Activated T-cell treated with anti-CD3 and anti-CD28 coated beads for 1 hour (primary cell): ENCODE measurements at regions not wholly inside any gene's neighbourhood (a gene's known extent, or its start where the extent isn't known, plus 50 kb on each side); places are given as distances from the start of the nearest gene placed in this dataset.
"Not testable (repeated sequence)": the region's sequence is repeated elsewhere in the genome, so short reads cannot be mapped to it uniquely, and the experiment has no call there.

ENCODE experiments used
- DNase-seq: peaks from one replicate; pipeline ENCODE4 v3.0.0-alpha.2; 2020; ENCODE audit warnings: low read depth

DNA sequence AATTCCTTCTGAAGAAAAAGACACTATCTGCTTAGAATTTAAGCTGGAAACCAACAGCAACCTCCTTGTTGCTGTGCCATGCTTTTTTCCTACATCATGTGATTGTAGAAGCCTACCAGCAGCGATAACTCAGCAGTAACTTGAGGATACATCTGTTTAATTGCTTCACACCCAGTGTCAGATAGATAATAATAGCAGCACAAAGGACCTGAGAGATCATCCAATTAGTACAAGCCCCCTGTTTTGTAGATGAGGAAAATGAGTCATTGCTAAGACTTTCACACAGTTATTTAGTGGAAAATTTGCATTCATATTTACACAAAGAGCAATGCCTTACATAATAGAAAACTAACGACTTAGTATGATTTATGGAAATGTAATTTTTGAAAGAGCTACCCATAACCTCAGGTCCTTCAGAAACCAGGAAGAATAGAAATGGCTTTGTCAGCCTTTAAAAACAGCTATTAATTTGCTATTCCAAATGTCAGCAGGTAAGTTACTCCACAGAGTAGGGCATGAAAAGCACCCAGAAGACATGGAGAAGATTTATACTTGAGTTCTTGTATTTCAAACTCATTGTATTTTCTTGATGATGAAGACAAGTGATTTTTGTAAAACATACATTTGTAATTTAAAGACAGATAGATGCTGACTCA lies 93.7 kb upstream of the SGCG start:
- DNase-seq = no peak

DNA sequence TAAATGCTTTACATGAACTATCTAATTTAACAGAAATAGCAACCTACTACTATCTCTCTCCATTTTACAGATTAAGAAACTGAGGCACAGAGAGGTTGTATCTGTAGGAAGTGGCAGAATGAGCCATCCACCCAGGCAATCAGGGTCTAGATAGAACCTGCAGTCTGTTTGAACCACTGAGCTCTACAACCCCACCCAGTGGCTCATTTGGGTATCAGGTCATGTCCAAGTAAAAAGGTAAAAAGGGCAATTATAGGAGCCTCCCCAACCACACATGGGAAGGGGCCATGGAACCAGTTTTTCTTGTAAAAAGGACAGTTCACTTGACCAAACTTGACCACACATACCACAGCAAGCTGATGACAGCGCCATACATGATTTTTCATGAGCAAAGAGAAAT lies 92.9 kb upstream of the SGCG start:
- DNase-seq = no peak

DNA sequence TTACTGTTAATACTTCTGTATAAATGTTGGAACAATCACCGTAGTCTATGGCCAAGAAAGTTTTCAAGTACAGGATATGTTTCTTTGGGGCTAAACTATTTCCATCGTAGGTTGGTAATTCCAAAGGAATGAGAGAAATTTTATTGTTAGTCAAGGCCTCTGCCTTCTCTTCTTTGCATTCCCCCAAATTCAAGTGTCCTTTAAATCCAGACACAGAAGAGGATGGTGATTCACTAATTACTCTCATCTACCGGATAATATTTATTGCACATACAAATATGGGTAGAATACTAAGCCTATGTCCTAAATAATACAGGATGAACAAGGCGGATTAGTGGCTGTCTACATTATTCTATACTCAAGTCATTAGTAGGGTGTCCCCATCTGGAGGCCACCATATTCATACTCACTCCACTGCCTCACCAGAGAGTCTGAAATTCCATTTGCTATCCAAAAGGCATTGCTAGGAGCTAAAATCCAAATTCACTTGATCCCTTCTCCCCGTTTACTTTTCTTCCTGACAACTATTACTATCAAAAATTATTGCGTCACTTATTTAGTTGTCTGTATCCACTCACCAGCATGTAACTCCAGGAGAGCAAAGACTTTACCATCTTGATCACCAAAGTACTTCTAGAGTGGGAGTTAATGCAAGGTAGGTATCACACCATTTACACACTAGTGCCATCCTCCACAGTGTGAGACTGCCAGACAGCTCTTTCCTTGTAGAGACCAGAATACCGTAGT lies 82.4 kb upstream of the SGCG start:
- DNase-seq = no peak

DNA sequence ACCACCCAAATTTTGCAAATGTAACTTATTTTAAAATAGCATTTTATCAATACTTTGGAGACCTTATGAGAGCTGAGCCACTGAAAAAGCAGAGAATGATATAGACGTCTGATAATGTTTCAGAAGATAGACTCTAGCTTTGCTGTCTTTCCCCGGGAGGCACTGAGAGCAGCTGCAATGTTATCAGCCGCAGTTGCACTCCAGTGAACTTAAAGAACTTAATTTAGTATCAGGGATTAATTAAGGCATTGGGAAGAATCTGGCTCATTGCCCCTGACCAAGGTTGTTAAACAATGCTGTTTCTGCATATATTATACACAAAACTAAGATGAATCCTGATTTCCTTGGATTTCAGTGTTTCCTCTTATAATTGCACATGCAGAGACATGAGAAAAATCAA lies 75.7 kb upstream of the SGCG start:
- no peak for DNase-seq

DNA sequence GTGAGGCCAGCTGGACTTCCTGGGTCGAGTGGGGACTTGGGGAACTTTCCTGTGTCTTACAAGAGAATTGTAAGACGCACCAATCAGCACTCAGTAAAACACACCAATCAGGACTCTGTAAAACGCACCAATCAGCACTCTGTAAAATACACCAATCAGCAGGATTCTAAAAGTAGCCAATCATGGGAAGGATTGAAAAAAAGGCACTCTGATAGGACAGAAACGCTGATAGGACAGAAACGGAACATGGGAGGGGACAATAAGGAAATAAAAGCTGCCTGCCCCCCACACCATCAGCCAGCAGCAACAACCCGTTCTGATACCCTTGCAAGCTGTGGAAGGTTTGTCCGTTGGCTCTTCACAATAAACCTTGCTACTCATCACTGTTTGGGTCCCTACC lies 73.1 kb upstream of the SGCG start:
- no peak for DNase-seq

DNA sequence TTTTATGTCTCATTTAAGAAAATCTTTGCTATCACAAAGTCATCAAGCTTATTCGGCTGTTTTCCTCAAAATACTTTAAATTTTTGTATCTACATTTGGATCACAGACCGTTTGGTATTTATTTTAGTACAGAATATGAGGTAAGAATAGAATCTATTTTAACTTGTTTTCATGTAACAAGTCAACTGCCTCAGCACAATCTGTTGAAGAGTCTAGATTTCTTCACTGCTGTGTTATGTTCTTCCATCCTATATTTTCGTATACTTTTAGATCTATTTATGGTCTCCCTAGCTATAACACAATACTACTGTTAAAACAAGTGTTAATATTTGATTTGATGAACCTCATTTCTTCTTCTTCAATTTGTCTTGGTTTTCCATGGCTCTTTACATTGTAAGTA lies 61.6 kb upstream of the SGCG start:
- DNase-seq = no peak

DNA sequence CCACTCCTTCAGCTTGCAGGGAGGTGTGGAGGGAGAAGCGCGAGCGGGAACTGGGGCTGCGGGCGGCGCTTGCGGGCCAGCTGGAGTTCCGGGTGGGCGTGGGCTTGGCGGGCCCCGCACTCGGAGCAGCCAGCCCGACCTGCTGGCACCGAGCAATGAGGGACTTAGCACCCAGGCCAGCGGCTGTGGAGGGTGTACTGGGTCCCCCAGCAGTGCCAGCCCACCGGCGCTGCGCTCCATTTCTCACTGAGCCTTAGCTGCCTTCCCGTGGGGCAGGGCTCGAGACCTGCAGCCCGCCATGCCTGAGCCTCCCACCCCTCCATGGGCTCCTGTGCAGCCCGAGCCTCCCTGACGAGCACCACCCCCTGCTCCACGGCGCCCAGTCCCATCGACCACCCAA lies 53.2 kb upstream of the SGCG start:
- not testable (repeated sequence) for DNase-seq

DNA sequence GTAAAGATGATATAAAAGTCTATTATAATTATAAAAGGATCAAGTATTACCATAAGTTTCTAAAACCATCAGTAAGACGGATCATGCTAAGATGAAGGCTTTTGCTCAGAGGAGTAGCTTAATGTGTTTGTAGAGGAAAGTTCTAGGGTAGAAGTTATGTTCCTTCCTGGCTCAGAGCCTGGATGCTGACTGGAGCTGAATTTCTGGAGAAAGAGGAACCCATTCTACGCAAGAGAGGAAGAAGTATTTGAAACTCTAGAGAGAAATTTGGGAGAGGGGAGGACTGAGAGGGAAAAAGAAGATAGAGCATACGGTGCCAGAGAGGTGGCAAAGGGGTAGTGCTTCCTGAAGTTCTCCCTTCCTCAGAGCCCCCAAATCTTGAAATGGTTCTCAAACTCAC lies 51.4 kb upstream of the SGCG start:
- no peak for DNase-seq
